ENCODE measurements at regions not wholly inside any gene's neighbourhood (a gene's known extent, or its start where the extent isn't known, plus 50 kb on each side); places are given as distances from the start of the nearest gene placed in this dataset.
"Not testable (repeated sequence)": the region's sequence is repeated elsewhere in the genome, so short reads cannot be mapped to it uniquely, and the experiment has no call there.

DNA sequence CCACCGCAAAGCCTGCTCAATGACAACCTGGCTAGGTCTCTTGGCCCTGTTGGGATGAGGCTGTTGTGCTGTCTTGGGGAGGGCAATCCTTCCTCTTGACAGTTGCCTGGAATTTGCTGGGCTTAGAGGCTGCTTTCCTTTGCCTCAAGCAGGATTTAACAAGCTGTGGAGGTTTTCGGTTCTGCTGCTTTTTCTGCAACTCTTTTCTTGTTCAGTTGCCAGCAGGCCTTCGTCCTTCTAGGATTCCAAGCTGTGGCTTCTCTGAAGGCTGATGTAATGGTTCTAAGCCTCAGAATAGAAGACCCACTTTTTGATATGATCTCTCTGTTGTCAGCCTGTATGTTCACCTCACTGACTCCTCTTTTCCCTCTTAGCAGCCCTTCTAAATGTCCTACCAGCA, 149.5 kb upstream of the HS3ST4 start:
- no peak overlapping the region for H3K27ac ChIP-seq (ENCODE audit: low read depth in 2 of 2, low read length in 1 of 2)

DNA sequence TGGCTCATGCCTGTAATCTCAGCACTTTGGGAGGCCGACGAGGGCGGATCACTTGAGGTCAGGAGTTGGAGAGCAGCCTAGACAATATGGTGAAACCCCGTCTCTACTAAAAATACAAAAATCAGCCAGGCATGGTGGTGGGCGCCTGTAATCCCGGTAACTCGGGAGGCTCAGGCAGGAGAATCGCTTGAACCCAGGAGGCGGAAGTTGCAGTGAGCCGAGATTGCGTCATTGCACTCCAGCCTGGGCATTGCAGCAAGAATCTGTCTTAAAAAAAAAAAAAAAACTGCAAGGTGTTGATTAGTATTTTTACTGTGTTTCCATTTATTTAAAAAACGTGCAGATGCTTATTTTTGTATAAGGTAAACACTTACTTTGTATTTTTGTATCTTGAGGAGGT, 152.0 kb upstream of the HS3ST4 start:
- H3K4me1 ChIP-seq (ENCODE audit: control insufficient read depth in 1 of 2, insufficient read depth in 2 of 2, low read depth in 1 of 2, low read length in 1 of 2); H3K79me2 ChIP-seq (ENCODE audit: insufficient read depth); H3F3A ChIP-seq (replicated peaks; ENCODE audit: insufficient read depth); DNase-seq; H3K4me2 ChIP-seq; H3K9me2 ChIP-seq; H2AFZ ChIP-seq (ENCODE audit: low read depth); H3K9ac ChIP-seq; H3K27ac ChIP-seq (ENCODE audit: low read depth in 2 of 2, low read length in 1 of 2); H3K4me3 ChIP-seq (ENCODE audit: low read depth in 2 of 2, low read length in 1 of 2); H4K20me1 ChIP-seq (ENCODE audit: insufficient read depth); H3K9me3 ChIP-seq; POLR2A ChIA-PET; H3K27me3 ChIP-seq (ENCODE audit: insufficient read depth); H3K36me3 ChIP-seq (replicated peaks in 1 of 2; ENCODE audit: control insufficient read depth in 1 of 2, insufficient read depth in 2 of 2, low read length in 1 of 2): not testable (repeated sequence)
- 50% methylated on average over 12 of the region's 12 CpGs for WGBS (ENCODE audit: low lambda C conversion rate)
- CTCF ChIA-PET, result interaction anchor here (1.6 kb wide), 1 partner anchor 24 kb away, joined by 3 read pairs; no protein-coding TSS in a partner anchor

More for the DNA sequence above, 149.5 kb upstream of the HS3ST4 start:
- Histone ChIP-seq H3K9me2 (no peaks in the 10 kb centered on the region), H3K4me3 (ENCODE audit: low read depth in 2 of 2, low read length in 1 of 2) (no peak overlapping the region), H4K20me1 (ENCODE audit: insufficient read depth) (no peaks in the 10 kb centered on the region), H3K9me3 (no peaks in the 10 kb centered on the region), H3K4me1 (ENCODE audit: control insufficient read depth in 1 of 2, insufficient read depth in 2 of 2, low read depth in 1 of 2, low read length in 1 of 2) (no peaks in the 10 kb centered on the region), H3K4me2 (no peak overlapping the region), H3K27me3 (ENCODE audit: insufficient read depth) (no peaks in the 10 kb centered on the region; the same call in 1 of the 2 replicates), H2AFZ (ENCODE audit: low read depth) (no peak overlapping the region), H3K79me2 (ENCODE audit: insufficient read depth) (no peaks in the 10 kb centered on the region), H3K36me3 (replicated peaks in 1 of 2; ENCODE audit: control insufficient read depth in 1 of 2, insufficient read depth in 2 of 2, low read length in 1 of 2) (no peaks in the 10 kb centered on the region), H3F3A (replicated peaks; ENCODE audit: insufficient read depth) (no peaks in the 10 kb centered on the region), H3K9ac (no peak overlapping the region)
- ChIA-PET CTCF (no interaction called here), POLR2A (no interaction called here)
- TF ChIP-seq ZBTB33 (IDR thresholded peaks at IDR 0.05; ENCODE audit: borderline replicate concordance, low read depth) (no peak), NRF1 (IDR thresholded peaks at IDR 0.05; ENCODE audit: low read depth, low read length) (no peak), MAX (IDR thresholded peaks at IDR 0.05; ENCODE audit: low read depth) (no peak), CHD2 (IDR thresholded peaks at IDR 0.05; ENCODE audit: low read length, partially characterized antibody) (no peak), YY1 (IDR thresholded peaks at IDR 0.05; ENCODE audit: low read depth) (no peak), TEAD4 (IDR thresholded peaks at IDR 0.05; ENCODE audit: borderline replicate concordance, insufficient read depth) (no peak), SMC3 (IDR thresholded peaks at IDR 0.05; ENCODE audit: low read depth, low read length) (no peak), FOXM1 (IDR thresholded peaks at IDR 0.05; ENCODE audit: low read depth) (no peak), RFX5 (IDR thresholded peaks at IDR 0.05; ENCODE audit: low read length) (no peak), RXRA (IDR thresholded peaks at IDR 0.05; ENCODE audit: borderline replicate concordance, low read depth) (no peak), FOSL2 (IDR thresholded peaks at IDR 0.05; ENCODE audit: borderline replicate concordance, low read depth) (no peak), EP300 (IDR thresholded peaks at IDR 0.05; ENCODE audit: borderline replicate concordance in 1 of 2, low read depth in 1 of 2, low read length in 1 of 2) (no peak), SIN3A (IDR thresholded peaks at IDR 0.05; ENCODE audit: borderline replicate concordance, low read depth, low read length) (no peak)
- TF ChIP-seq, protein P1, sequence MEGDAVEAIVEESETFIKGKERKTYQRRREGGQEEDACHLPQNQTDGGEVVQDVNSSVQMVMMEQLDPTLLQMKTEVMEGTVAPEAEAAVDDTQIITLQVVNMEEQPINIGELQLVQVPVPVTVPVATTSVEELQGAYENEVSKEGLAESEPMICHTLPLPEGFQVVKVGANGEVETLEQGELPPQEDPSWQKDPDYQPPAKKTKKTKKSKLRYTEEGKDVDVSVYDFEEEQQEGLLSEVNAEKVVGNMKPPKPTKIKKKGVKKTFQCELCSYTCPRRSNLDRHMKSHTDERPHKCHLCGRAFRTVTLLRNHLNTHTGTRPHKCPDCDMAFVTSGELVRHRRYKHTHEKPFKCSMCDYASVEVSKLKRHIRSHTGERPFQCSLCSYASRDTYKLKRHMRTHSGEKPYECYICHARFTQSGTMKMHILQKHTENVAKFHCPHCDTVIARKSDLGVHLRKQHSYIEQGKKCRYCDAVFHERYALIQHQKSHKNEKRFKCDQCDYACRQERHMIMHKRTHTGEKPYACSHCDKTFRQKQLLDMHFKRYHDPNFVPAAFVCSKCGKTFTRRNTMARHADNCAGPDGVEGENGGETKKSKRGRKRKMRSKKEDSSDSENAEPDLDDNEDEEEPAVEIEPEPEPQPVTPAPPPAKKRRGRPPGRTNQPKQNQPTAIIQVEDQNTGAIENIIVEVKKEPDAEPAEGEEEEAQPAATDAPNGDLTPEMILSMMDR (IDR thresholded peaks at IDR 0.05), result no peak
- TF ChIP-seq, protein P2, sequence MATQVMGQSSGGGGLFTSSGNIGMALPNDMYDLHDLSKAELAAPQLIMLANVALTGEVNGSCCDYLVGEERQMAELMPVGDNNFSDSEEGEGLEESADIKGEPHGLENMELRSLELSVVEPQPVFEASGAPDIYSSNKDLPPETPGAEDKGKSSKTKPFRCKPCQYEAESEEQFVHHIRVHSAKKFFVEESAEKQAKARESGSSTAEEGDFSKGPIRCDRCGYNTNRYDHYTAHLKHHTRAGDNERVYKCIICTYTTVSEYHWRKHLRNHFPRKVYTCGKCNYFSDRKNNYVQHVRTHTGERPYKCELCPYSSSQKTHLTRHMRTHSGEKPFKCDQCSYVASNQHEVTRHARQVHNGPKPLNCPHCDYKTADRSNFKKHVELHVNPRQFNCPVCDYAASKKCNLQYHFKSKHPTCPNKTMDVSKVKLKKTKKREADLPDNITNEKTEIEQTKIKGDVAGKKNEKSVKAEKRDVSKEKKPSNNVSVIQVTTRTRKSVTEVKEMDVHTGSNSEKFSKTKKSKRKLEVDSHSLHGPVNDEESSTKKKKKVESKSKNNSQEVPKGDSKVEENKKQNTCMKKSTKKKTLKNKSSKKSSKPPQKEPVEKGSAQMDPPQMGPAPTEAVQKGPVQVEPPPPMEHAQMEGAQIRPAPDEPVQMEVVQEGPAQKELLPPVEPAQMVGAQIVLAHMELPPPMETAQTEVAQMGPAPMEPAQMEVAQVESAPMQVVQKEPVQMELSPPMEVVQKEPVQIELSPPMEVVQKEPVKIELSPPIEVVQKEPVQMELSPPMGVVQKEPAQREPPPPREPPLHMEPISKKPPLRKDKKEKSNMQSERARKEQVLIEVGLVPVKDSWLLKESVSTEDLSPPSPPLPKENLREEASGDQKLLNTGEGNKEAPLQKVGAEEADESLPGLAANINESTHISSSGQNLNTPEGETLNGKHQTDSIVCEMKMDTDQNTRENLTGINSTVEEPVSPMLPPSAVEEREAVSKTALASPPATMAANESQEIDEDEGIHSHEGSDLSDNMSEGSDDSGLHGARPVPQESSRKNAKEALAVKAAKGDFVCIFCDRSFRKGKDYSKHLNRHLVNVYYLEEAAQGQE (IDR thresholded peaks at IDR 0.05; ENCODE audit: low read depth, low read length), result no peak
- TF ChIP-seq, protein P3, sequence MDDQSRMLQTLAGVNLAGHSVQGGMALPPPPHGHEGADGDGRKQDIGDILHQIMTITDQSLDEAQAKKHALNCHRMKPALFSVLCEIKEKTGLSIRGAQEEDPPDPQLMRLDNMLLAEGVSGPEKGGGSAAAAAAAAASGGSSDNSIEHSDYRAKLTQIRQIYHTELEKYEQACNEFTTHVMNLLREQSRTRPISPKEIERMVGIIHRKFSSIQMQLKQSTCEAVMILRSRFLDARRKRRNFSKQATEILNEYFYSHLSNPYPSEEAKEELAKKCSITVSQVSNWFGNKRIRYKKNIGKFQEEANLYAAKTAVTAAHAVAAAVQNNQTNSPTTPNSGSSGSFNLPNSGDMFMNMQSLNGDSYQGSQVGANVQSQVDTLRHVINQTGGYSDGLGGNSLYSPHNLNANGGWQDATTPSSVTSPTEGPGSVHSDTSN (IDR thresholded peaks at IDR 0.05), result no peak
- DNase-seq, result no peak
- WGBS (ENCODE audit: low lambda C conversion rate), result 2% methylated on average over 3 of the region's 3 CpGs

Data from SK-N-SH (cell line).